ENCODE measurements at regions not wholly inside any gene's neighbourhood (a gene's known extent, or its start where the extent isn't known, plus 50 kb on each side); places are given as distances from the start of the nearest gene placed in this dataset.

- DNase-seq (ENCODE audit: low read depth) = peak; percentile 38
These were observed 157.3 kb downstream of the ZNF281 start for GRCh38 chr1:200252531-200252930.

GRCh38 chr1:200250469-200250868 is 159.4 kb downstream of the ZNF281 start:
- DNase-seq (ENCODE audit: low read depth) = no peak

- no peak for DNase-seq (ENCODE audit: low read depth)
These were observed 161.3 kb downstream of the ZNF281 start for GRCh38 chr1:200248541-200248940.

- no peak for DNase-seq (ENCODE audit: low read depth)
These were observed 162.3 kb downstream of the ZNF281 start for GRCh38 chr1:200247518-200247917.

GRCh38 chr1:200245473-200245872 is 164.4 kb downstream of the ZNF281 start:
- peak; percentile 54 for DNase-seq (ENCODE audit: low read depth)

- no peak for DNase-seq (ENCODE audit: low read depth)
These were observed 166.8 kb downstream of the ZNF281 start for GRCh38 chr1:200243042-200243437.

GRCh38 chr1:200242110-200243041 is 167.5 kb downstream of the ZNF281 start:
- DNase-seq (ENCODE audit: low read depth) = no peak

GRCh38 chr1:200240656-200241055 is 169.2 kb downstream of the ZNF281 start:
- peak; percentile 43 for DNase-seq (ENCODE audit: low read depth)

- no peak for DNase-seq (ENCODE audit: low read depth)
These were observed 171.5 kb downstream of the ZNF281 start for GRCh38 chr1:200238311-200238710.

GRCh38 chr1:200237066-200237465 is 172.8 kb downstream of the ZNF281 start:
- DNase-seq (ENCODE audit: low read depth) = no peak

GRCh38 chr1:200234938-200235337 is 174.9 kb downstream of the ZNF281 start:
- no peak for DNase-seq (ENCODE audit: low read depth)

GRCh38 chr1:200233393-200233792 is 176.4 kb downstream of the ZNF281 start:
- DNase-seq (ENCODE audit: low read depth) = peak; percentile 71

- peak; percentile 60 for DNase-seq (ENCODE audit: low read depth)
These were observed 178.0 kb downstream of the ZNF281 start for GRCh38 chr1:200231787-200232231.

- no peak for DNase-seq (ENCODE audit: low read depth)
These were observed 179.2 kb downstream of the ZNF281 start for GRCh38 chr1:200230671-200231070.

GRCh38 chr1:200228486-200228885 is 181.3 kb downstream of the ZNF281 start:
- no peak for DNase-seq (ENCODE audit: low read depth)

- DNase-seq (ENCODE audit: low read depth) = no peak
These were observed 181.8 kb downstream of the ZNF281 start for GRCh38 chr1:200228081-200228480.
